HL-60 (cell line): ENCODE measurements at regions not wholly inside any gene's neighbourhood (a gene's known extent, or its start where the extent isn't known, plus 50 kb on each side); places are given as distances from the start of the nearest gene placed in this dataset.

Experiments
- CTCF ChIP-seq: IDR thresholded peaks from one replicate; pipeline ENCODE4 v1.5.1; 2011; ENCODE audit warnings: low read length, control low read depth, inconsistent platforms; ENCODE audit not compliant: insufficient read depth
- POLR2AphosphoS5 ChIP-seq: IDR thresholded peaks from 2 replicates; pipeline ENCODE4 v1.6.1; 2012; ENCODE audit warnings: low read depth
- SPI1 ChIP-seq: IDR thresholded peaks from 2 replicates; pipeline ENCODE4 v1.6.1; 2012; ENCODE audit warnings: low read depth, mild to moderate bottlenecking, borderline replicate concordance

- TF ChIP-seq POLR2AphosphoS5 (no peak), CTCF (no peak), SPI1 (no peak)
These were observed 65.4 kb downstream of the LINC01488 start for GRCh38 chr11:69546735-69547370.
